ENCODE measurements at regions not wholly inside any gene's neighbourhood (a gene's known extent, or its start where the extent isn't known, plus 50 kb on each side); places are given as distances from the start of the nearest gene placed in this dataset.

GRCh38 chr9:86684148-86684547 is 263.2 kb downstream of the GAS1 start:
- CTCF ChIA-PET: no interaction called here
- DNase-seq (ENCODE audit: extremely low spot score): no peak
- POLR2A ChIA-PET: no interaction called here
- no peak for TF ChIP-seq CTCF (IDR thresholded peaks at IDR 0.05; ENCODE audit: control extremely low read depth, extremely low read depth, low read depth, missing control alignments)

GRCh38 chr9:86682240-86682639 is 265.1 kb downstream of the GAS1 start:
- DNase-seq (ENCODE audit: extremely low spot score): no peak
- POLR2A ChIA-PET: no interaction called here
- no peak for TF ChIP-seq CTCF (IDR thresholded peaks at IDR 0.05; ENCODE audit: control extremely low read depth, extremely low read depth, low read depth, missing control alignments)
- CTCF ChIA-PET: no interaction called here

- POLR2A ChIA-PET: no interaction called here
- DNase-seq (ENCODE audit: extremely low spot score): no peak
- TF ChIP-seq CTCF (IDR thresholded peaks at IDR 0.05; ENCODE audit: control extremely low read depth, extremely low read depth, low read depth, missing control alignments): no peak
- CTCF ChIA-PET: interaction anchor here (1.0 to 1.5 kb wide), 3 partner anchors 9 to 12 kb away, joined by 3 to 6 read pairs (median 3); no protein-coding TSS in a partner anchor
These were observed 267.4 kb downstream of the GAS1 start for GRCh38 chr9:86679909-86680308.

- no peak for DNase-seq (ENCODE audit: extremely low spot score)
- no peak for TF ChIP-seq CTCF (IDR thresholded peaks at IDR 0.05; ENCODE audit: control extremely low read depth, extremely low read depth, low read depth, missing control alignments)
- CTCF ChIA-PET: interaction anchor here (1.6 kb wide), 1 partner anchor 38 kb away, joined by 3 read pairs; no protein-coding TSS in a partner anchor
- POLR2A ChIA-PET: no interaction called here
These were observed 270.9 kb downstream of the GAS1 start for GRCh38 chr9:86676396-86676795.

- TF ChIP-seq CTCF (IDR thresholded peaks at IDR 0.05; ENCODE audit: control extremely low read depth, extremely low read depth, low read depth, missing control alignments): no peak
- POLR2A ChIA-PET: no interaction called here
- DNase-seq (ENCODE audit: extremely low spot score): no peak
- CTCF ChIA-PET: interaction anchor here (1.4 to 1.6 kb wide), 2 partner anchors 13 to 38 kb away, joined by 3 to 6 read pairs; no protein-coding TSS in a partner anchor
These were observed 271.5 kb downstream of the GAS1 start for GRCh38 chr9:86675805-86676204.

- ChIA-PET POLR2A (no interaction called here), CTCF (interaction anchor here (1.4 to 1.6 kb wide), 2 partner anchors 12 to 36 kb away, joined by 3 to 6 read pairs; no protein-coding TSS in a partner anchor)
- TF ChIP-seq CTCF (IDR thresholded peaks at IDR 0.05; ENCODE audit: control extremely low read depth, extremely low read depth, low read depth, missing control alignments): no peak
- no peak for DNase-seq (ENCODE audit: extremely low spot score)
These were observed 272.8 kb downstream of the GAS1 start for GRCh38 chr9:86674487-86674886.

GRCh38 chr9:86672966-86673365 is 274.3 kb downstream of the GAS1 start:
- no peak for DNase-seq (ENCODE audit: extremely low spot score)
- CTCF ChIA-PET: interaction anchor here (1.2 kb wide), 1 partner anchor 27 kb away, joined by 3 read pairs; no protein-coding TSS in a partner anchor
- POLR2A ChIA-PET: no interaction called here
- no peak for TF ChIP-seq CTCF (IDR thresholded peaks at IDR 0.05; ENCODE audit: control extremely low read depth, extremely low read depth, low read depth, missing control alignments)

Data from GM10248 (cell line).